Embryonic facial prominence (tissue), 1 donor: ENCODE measurements at regions not wholly inside any gene's neighbourhood (a gene's known extent, or its start where the extent isn't known, plus 50 kb on each side); places are given as distances from the start of the nearest gene placed in this dataset.
A peak's percentile ranks its signal among the peaks of the same experiment; 100 is the strongest.

Source experiments
- DNase-seq: peaks from one replicate; pipeline ENCODE4 v3.0.0-alpha.2; 2016; ENCODE audit errors: extremely low spot score

DNA sequence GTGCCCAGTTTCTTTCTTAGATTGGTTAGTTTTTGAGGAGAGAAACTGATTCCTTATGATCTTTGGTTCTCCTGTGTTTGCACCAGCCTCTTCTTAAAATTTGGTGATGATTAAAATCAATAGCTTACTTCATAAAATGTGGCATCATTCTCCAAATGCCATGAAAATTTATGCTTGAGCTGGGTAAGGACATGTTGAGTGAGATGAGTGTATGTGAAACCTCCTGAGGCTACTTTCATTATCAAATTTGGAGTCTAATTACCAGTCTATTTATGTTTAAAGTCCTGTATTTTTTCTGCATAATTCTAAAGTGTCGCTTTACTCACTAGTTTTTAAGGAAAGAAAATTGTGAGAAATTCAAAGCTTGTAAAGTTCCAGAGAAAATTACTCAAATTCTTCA is 102.1 kb downstream of the DIPK2A start:
- no peak for DNase-seq

DNA sequence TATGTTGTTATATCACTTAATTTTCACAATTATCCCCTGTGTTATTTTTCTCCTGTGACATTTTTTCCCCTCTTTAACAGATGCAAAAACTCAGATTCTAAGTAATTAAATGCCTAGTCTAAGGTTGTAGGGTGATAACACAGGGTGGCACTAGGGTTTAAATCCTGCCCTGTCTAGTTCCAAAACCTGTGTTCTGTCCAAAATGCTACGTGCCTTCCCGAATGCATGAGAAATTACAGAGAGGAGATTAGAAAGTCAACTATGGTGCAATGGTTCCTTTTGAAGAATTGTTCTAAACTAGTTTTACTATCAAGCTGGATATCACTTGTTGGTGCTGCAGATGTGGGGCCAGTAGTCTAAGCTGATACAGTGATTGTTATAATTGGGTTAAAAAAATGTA is 108.0 kb downstream of the DIPK2A start:
- no peak for DNase-seq

GRCh38 chr3:144084929-144085328 is 113.3 kb downstream of the DIPK2A start:
- DNase-seq = no peak

DNA sequence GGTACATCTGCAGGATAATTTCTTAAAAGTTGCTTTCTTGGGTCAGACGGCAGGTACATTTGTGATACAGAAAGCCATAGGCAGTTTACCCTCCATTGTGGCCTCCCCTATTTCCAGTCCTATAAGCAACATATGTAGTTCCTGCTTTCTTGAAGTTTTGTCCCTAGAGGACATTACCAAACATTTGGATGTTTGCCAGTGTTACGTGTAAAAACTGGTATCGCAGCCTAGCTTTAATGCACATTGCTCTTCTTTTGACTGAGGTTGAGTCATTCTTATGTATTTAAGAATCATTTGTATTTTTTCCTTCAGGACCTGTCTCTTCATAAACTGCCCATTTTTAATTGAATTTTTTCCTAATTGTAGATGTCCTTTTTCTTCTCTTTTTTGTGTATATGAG is 114.3 kb downstream of the DIPK2A start:
- DNase-seq = peak; percentile 52

DNA sequence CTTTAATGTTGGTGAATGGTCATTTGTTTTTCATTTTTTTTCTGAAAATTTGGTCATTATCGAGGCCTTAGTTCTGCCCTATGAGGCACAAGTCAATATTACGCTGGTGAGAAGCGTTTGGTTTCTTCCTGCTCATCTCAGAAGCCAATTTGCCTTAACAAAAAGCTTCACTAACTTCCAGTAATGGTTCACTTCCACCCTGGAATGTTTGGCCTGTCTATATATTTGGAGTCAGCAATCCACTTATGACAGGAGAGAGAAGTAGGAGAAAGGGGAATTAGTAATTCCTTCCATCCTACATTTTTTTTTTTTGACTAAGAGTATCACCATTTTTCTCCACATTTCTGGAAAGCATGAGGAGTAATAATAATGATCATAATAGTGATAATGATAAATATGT is 124.4 kb downstream of the DIPK2A start:
- DNase-seq = no peak

- no peak for DNase-seq
Observed at GRCh38 chr3:144097163-144097562, 125.5 kb downstream of the DIPK2A start.

DNA sequence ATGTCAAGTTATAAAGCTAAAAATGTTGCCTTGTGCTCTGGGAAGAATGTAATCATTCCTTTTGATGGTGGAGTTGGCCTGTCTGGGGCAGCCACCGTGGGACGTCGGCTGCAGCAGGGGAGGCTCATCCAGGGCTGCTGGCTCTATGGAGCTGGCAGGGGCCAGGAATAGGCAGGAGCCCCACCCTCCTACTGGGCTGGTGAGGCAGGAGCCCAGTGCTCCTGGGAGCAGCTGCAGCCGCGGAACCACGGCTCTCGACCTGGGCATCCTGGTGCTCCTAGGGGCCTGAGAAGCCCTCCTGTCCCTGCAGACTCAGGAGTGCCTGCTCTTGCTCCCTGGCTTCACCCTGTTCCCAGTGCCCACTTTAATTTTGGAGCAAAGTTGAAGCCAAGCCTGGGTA is 127.1 kb downstream of the DIPK2A start:
- no peak for DNase-seq

DNA sequence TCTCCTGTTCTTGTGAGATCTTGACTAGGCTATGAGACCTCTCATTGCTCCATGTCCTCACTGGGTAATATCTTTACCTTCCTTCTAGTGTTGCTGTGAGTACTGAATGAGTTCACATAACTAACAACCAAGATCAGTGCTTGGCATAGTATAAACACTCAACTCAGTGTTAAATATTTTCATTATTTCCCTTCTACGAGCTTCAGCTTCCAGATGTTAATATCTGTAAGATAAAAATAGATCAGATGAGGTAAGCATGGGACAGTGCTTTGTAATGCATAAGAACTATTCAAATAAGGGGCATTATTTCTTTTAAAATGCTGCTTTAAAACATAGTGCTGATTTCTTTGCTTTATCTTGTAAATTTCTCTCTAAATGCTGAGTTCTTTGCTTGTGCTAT is 130.8 kb downstream of the DIPK2A start:
- DNase-seq = no peak

- DNase-seq = no peak
Observed at GRCh38 chr3:144104186-144104585, 132.6 kb downstream of the DIPK2A start.

GRCh38 chr3:144104679-144105078 is 133.1 kb downstream of the DIPK2A start:
- no peak for DNase-seq

- DNase-seq = no peak
Observed at GRCh38 chr3:144105542-144105941, 133.9 kb downstream of the DIPK2A start.

GRCh38 chr3:144106970-144107369 is 135.3 kb downstream of the DIPK2A start:
- DNase-seq = no peak

GRCh38 chr3:144107923-144108322 is 136.3 kb downstream of the DIPK2A start:
- DNase-seq = no peak

DNA sequence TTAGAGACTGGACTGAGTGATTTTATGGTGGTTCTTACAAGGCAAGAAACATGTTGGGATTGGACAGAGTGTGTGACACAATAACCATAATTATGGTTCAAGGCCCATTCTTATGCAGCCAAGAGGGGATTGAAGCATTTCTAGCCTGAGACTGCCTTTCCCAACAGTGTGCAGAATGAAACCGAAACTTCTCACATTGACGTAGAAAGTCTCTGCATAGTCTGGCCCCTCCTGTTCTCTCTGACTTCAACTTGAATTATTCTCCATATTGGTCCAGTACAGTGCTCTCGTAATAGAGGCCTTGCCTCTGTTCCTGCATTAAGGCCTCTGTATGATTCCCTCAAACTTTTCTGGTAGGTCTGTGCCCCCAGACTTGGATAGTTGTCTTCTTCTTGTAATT is 138.3 kb downstream of the DIPK2A start:
- no peak for DNase-seq

GRCh38 chr3:144112036-144112435 is 140.4 kb downstream of the DIPK2A start:
- DNase-seq = no peak

DNA sequence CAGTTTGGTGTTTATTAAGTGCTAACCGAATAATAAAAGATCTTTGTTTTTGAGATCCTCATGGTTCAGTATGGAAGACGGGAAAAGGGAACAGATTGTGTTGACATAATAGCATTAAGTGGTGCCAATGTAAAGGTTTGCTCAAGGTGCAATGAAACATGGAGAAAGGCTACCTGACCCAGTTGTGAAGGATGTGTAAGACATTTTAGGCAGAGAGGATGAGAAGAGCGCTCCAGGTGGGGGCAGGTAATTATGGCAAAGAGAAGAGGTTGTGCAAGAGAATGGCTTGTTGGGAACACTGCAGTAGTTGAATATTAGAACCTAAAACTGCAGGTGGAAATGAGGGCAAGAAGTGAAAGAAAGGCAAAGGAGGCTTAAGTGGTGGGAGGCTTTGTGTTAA is 140.8 kb downstream of the DIPK2A start:
- DNase-seq = no peak

DNA sequence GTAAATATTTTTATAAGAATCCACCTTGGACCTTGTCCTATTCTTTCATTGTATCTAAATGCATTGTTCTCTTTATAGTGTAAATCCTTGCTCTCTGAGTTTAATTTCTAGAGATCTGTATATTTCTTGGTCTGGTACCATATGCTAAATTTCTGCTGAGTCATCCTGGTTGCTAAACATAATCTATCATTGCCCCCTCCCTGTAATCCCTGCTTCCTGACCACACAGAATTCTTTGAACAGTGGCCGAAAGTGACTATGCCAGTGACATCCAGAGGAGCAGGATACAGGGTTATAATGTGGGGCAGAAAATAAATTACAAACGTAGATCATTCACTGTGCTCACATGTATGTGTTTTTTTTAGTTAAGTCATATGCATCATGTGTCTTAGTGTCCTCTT is 143.1 kb downstream of the DIPK2A start:
- DNase-seq = no peak

DNA sequence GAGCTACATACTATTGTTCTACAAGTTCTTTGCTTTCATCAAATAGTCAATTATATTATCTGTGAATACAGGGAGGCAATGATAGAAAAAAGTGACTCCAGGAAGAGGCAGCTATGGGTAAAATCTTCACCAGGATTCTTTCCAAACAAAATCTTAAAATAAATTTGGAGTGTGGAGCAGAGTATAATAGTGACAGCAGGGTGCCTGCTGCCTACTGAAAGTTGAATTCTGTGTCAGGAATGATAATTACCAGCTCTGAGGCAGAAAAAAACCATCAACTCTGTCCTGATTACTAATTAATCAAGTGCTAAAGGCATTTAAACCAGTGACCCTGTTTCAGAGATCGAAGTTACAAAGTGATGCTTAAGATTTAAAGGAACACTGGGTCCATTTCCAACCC is 148.0 kb downstream of the DIPK2A start:
- DNase-seq = no peak

- DNase-seq = no peak
Observed at GRCh38 chr3:144121661-144122060, 150.0 kb downstream of the DIPK2A start.

GRCh38 chr3:144127014-144127413 is 155.4 kb downstream of the DIPK2A start:
- DNase-seq = no peak

DNA sequence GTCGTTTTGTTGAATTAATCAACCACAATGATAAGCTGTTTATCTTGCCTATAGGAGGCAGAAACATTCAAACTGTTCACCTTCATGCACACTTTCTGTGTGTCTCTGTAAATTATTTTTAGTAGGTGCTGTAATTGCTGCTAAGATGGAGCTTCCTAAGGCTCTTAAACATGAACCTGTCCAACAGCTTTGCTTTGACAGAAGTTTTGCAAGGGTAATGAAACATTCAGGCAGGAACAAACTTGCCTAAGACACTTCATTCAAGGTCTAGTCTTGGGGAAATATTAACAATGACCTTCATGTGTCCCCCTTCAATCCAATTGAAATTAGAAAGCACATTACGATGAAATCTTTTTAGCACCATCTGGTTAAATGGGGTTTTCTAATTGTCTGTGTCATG is 156.1 kb downstream of the DIPK2A start:
- peak; percentile 14 for DNase-seq

- DNase-seq = no peak
Observed at GRCh38 chr3:144128108-144128892, 156.7 kb downstream of the DIPK2A start.

- DNase-seq = no peak
Observed at GRCh38 chr3:144129536-144130214, 158.1 kb downstream of the DIPK2A start.

DNA sequence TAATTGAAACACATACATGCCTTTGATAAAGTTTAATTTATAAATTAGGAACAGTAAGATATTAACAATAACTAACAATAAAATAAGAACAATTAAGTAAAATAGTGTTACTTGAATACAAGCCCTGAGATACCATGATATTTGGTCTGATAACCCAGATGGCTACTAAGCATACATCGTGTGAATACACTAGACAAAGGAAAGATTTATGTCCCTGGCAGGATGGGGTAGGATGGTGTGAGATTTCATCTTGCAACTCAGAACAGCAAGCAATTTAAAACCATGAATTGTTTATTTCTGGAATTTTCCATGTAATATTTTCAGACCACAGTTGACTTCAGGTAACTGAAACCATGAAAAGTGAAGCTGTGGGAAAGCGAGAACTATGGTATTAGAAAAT is 169.5 kb downstream of the DIPK2A start:
- no peak for DNase-seq
